LHCN-M2 (cell line): ENCODE measurements at regions not wholly inside any gene's neighbourhood (a gene's known extent, or its start where the extent isn't known, plus 50 kb on each side); places are given as distances from the start of the nearest gene placed in this dataset.

Experiments used
- DNase-seq: peaks from one replicate; pipeline ENCODE4 v3.0.0-alpha.2; 2012; ENCODE audit warnings: low read depth

- DNase-seq: no peak
These were observed 147.5 kb upstream of the RBFOX1 start for GRCh38 chr16:7185165-7185564.

DNA sequence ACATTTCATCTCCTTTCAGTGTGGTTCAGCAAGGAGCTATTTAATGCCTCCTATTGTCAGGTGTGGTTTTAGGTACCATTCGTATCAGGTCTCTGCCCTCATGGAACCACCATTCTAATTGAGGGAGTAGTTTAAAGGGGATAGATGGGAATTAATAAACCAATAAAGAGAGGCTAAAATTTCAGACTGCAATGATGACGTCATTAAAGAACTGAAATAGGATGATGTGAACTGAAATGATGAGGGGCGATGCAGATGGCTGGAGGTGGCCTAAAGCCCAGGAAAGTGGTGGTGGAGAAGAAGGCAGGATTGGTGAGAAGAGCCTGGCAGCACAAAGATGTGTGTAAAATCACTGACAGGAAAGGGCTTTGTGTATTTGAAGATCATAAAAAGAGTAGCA is 148.9 kb upstream of the RBFOX1 start:
- no peak for DNase-seq

GRCh38 chr16:7182510-7183109 is 150.0 kb upstream of the RBFOX1 start:
- no peak for DNase-seq

GRCh38 chr16:7177875-7178274 is 154.8 kb upstream of the RBFOX1 start:
- DNase-seq: no peak

DNA sequence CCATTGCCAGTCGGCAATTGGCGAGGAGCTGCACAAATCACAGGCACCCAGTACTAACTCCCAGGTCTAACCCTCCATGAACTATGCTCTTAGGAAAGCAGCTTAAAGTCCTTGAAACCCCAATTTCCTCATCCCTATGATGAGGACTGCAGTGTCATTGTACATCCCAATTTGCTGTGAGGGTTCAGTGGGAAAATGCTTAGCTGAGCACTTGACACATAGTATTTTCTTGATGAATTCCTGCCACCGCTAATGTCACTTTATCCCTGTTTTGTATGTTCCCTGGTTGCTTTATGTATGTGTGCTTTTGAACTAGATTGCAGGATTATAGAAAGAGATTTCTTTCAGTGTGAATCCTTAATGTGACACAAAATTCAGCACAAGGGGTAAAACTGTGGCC is 161.5 kb upstream of the RBFOX1 start:
- DNase-seq: no peak

GRCh38 chr16:7167626-7168025 is 165.0 kb upstream of the RBFOX1 start:
- DNase-seq: no peak

DNA sequence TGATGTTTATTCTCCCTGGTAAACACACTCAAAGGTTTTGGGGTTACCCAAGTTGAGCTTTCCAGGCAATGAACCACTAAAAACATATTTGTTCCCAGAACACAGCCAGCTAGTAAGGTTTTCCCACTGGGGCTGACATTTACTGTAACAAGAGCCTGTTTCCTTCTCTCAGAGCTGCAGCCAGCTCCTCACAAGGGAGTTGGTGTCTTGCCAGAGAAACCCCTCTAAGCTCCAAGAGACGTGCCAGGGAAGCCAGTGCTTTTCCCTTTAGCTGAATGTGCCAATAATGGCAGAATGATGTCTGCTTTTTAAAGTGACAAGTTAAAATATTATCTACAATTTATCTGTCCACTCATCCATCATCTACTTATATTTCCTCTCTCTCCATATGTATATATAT is 170.8 kb upstream of the RBFOX1 start:
- no peak for DNase-seq

DNA sequence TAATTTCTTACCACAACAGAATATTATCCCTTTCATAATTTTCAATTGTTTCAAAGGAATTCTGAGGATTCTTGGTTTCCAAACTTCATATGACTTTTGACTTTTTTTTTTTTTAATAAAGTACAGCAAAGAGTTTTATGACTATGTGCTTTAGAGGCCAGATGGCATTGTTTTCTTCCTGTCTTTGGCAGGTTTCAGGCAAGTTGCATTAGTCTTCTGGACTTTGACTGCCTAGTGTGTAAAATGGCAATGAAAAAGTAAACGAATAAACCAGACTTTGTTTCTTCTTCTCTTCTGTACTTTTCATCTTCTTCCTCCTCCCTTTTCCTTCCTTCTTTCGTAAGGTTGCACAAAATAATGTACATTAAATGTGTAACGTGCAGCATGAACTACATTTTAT is 172.6 kb upstream of the RBFOX1 start:
- no peak for DNase-seq

DNA sequence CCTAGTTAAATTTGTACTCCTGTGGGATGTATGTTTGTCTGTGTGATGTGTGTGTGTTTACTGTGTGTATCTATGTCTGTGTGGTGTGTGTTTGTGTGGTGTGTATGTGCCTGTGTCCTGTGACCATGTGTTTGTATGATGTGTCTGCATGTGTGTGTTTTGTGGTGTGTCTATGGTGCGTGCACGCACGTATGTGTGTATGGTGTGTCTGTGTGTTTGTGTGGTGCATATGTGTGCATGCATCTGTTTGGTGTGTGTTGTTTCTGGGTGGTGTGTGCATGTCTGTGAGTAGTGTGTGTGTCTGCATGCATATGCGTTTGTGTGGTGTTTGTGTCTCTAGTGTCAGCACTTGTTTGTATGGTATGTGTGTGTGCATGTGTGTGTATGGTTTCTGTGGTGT is 174.2 kb upstream of the RBFOX1 start:
- DNase-seq: no peak

- no peak for DNase-seq
These were observed 182.4 kb upstream of the RBFOX1 start for GRCh38 chr16:7150230-7150629.

DNA sequence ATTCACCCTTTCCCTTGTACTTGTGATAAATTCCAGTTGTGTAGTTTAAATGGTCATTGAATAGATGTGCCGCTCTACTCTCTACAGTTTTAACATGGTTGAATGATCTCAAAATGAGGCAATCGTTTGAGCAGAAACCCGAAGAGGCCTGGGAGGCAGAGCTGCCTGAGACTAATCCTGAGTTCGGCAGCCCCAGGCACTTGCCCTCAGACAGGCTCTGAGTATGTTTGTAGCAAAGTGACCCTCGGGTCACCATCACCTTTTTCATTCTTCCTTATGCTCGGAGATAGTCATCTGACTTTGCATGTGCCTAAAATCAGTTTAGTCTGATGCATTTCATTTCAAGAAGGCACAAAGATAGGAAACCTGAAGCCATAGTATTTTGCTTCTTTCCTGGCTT is 184.0 kb upstream of the RBFOX1 start:
- DNase-seq: no peak

- no peak for DNase-seq
These were observed 191.7 kb upstream of the RBFOX1 start for GRCh38 chr16:7140899-7141298.

GRCh38 chr16:7137560-7138330 is 194.9 kb upstream of the RBFOX1 start:
- peak; percentile 0 for DNase-seq

DNA sequence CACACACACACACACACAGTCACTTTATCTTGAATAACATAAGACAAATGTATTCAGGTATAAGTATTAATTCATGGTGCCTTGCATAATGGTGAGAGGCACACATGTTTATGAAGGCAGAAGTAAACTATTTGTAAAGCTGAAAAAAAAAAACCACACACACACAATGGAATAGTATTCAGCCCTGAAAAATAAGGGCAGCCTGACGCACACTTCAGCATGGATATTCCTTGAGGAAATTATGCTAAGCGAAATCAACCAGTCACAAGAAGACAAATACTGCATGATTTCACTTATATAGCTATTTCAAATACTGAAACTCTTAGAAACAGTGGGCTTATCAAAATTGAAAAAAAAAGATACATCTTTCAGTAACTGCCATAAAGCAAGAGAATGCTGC is 200.2 kb upstream of the RBFOX1 start:
- DNase-seq: no peak

DNA sequence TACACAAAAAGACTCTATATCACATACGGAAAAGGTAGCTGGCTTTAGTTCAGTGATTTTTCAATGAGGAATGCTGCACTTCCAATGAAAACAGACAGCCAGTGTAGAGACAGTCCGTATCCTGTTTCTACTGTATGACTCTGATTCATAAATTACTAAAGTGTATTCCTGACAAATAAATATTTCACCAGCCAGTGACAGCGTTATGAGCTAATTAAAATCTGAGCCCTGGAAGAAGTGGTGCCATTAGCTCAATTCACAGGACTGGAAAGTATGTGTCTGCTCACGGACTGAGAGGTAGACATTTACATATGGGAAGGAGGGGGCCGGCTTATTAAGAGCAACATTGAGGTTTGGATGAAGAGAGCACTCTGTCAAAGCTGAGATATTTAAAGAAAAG is 207.9 kb upstream of the RBFOX1 start:
- no peak for DNase-seq

DNA sequence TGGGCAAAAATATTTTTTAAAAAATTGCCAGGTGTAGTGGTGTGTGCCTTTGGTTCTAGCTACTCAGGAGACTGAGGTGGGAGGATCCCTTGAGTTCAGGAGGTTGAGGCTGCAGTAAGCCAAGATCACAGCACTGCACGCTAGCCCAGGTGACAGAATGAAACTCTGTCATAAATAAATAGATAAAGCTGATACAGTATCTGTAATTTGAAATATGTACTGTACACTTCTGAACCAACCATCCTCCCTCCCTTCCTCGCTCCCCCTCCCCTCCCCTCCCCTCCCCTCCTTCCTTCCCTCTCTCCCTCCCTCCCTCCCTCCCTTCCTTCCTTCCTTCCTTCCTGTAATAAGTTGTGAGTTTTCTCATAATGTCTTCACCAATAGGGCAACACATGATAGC is 208.4 kb upstream of the RBFOX1 start:
- DNase-seq: no peak

DNA sequence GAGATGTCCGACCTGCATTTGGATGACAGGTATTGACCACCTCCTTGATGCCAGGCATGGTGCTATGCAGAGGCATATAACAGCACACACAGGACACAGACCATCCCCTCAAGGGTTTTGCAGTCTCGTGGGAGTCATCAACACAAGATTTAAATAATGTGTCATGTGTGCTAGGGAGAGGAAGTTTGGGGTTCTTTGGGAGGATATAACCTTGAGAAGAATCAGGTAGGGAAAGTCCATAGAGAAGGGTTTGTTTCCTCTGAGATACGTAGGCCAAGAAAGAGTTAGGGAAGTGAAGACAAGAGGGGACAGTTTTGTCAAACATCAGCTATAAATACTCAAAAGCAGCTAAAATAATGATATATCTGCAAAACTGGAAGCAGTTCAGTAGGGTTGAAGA is 215.9 kb upstream of the RBFOX1 start:
- no peak for DNase-seq

- DNase-seq: no peak
These were observed 216.7 kb upstream of the RBFOX1 start for GRCh38 chr16:7115898-7116297.

DNA sequence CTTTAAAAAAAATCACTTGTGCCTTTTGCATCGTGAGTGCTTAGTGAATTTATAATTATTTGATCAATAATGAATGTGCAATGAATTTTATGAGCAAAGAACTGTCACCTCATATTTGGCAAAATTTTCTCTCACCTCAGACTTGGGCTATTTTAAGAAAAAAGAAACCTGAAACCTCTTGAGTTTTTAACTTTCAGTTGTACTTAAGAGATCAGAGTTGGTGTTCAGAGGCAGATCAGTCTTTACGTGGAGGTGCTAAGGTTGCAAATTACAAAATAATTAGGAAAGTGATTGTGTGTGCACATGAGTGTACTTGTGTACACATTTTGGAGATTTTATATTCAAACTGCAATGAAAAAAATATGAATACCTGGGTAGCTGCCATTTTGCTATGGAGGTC is 218.7 kb upstream of the RBFOX1 start:
- DNase-seq: no peak

- no peak for DNase-seq
These were observed 219.2 kb upstream of the RBFOX1 start for GRCh38 chr16:7113395-7113794.

- DNase-seq: no peak
These were observed 221.4 kb upstream of the RBFOX1 start for GRCh38 chr16:7111265-7111664.

- no peak for DNase-seq
These were observed 225.2 kb upstream of the RBFOX1 start for GRCh38 chr16:7107436-7107835.

DNA sequence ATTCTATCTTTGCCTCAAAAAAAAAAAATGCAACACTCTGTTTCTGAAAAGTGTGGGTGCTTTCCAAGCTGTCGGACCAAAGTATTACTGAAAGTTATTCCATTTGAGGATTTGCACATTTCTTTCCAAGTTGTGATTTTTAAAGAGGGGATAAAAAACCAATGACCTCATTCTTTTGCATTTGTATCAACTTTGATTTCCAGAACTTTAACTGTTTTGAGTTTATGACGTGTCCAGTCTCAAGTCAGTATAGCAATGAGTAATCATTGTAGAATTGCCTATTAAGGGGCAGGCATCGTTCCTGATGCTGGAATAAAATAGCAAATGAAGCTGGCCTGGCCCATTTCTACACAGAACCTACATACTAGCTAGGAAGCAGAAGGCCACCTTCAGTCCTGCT is 229.6 kb upstream of the RBFOX1 start:
- no peak for DNase-seq

DNA sequence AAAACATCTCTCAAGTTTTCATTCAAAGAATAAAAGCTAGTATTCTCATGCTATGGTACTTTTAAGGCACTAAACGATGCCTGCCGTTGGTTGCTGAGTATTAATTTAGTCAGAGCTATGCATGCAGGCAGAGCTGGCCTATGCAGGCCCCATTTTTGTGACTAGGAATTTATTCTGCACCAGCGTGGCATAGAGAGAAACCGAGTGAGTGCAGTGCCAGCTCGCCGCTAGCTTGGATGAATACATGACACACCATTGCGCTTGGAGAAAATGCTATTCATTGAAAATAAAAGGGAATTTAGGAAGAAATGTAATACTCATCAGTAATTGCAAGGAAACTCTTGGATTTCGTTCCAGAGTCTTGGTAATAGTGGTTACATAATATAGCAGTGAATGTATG is 231.6 kb upstream of the RBFOX1 start:
- DNase-seq: no peak
